ENCODE measurements at regions not wholly inside any gene's neighbourhood (a gene's known extent, or its start where the extent isn't known, plus 50 kb on each side); places are given as distances from the start of the nearest gene placed in this dataset.

DNA sequence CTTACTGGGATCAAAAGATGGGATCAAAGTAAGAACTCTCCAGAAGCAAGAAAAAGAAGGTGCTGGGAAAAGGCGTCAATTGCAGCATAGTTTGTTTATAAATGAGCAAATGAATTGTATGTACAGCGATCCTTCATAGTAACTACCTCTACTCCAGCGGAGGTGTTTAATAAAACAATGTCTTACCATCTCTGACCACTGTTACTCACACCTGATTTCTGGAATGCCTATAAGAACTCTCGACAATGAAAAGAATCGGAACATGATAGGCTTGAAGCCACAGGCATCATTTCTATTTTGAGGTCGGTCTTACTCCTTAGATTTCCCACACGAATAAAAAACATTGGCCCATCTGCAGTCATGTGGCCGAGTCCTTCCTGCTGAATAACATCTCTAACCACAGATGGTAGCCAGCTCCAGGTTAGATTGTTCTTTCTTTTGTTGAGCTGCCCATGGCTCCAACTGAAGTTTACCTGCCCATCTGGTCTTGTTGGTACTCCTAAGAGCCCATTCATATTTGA, 67.6 kb downstream of the CLDN34 start:
- Mint-ChIP-seq H3K27me3 (ENCODE audit: low read depth) (no peaks in the 10 kb centered on the region), H3K4me1 (no peaks in the 10 kb centered on the region), H3K27ac (ENCODE audit: unreplicated experiment) (no peak overlapping the region), H3K36me3 (ENCODE audit: low read depth) (peaks cover 2% of the 10 kb centered on the region), H3K9me3 (peaks cover 2% of the 10 kb centered on the region), H3K4me3 (no peak overlapping the region)
- no peak for DNase-seq (ENCODE audit: low read depth, low spot score)
- TF ChIP-seq, protein P1, sequence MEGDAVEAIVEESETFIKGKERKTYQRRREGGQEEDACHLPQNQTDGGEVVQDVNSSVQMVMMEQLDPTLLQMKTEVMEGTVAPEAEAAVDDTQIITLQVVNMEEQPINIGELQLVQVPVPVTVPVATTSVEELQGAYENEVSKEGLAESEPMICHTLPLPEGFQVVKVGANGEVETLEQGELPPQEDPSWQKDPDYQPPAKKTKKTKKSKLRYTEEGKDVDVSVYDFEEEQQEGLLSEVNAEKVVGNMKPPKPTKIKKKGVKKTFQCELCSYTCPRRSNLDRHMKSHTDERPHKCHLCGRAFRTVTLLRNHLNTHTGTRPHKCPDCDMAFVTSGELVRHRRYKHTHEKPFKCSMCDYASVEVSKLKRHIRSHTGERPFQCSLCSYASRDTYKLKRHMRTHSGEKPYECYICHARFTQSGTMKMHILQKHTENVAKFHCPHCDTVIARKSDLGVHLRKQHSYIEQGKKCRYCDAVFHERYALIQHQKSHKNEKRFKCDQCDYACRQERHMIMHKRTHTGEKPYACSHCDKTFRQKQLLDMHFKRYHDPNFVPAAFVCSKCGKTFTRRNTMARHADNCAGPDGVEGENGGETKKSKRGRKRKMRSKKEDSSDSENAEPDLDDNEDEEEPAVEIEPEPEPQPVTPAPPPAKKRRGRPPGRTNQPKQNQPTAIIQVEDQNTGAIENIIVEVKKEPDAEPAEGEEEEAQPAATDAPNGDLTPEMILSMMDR (conservative IDR thresholded peaks at IDR 0.05): no peak

DNA sequence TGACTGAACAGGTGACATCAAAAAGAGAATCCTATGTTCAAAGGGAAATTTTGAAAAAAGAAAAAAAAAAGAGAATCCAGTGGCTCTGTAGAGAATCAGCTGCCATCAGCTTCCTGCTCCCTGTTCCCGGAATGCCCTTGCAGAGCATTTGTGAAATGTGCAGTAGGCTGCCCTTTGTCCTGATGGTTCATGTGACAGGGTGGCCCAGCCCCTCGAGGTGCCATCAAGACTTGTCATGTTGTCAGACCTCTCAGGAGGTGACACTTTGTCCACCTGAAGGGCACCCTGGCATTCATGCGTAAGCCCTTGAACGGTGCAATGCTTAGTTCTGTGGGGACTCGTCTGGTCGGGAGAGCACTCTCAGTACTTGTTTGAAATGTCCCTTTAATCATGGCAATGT, 71.4 kb downstream of the CLDN34 start:
- H3K27ac Mint-ChIP-seq (ENCODE audit: unreplicated experiment): no peak overlapping the region
- H3K36me3 Mint-ChIP-seq (ENCODE audit: low read depth): no peaks in the 10 kb centered on the region
- no peak overlapping the region for H3K4me3 Mint-ChIP-seq
- DNase-seq (ENCODE audit: low read depth, low spot score): no peak
- H3K9me3 Mint-ChIP-seq: no peaks in the 10 kb centered on the region
- TF ChIP-seq, protein P1 (conservative IDR thresholded peaks at IDR 0.05): no peak
- no peaks in the 10 kb centered on the region for H3K4me1 Mint-ChIP-seq
- no peaks in the 10 kb centered on the region for H3K27me3 Mint-ChIP-seq (ENCODE audit: low read depth)

DNA sequence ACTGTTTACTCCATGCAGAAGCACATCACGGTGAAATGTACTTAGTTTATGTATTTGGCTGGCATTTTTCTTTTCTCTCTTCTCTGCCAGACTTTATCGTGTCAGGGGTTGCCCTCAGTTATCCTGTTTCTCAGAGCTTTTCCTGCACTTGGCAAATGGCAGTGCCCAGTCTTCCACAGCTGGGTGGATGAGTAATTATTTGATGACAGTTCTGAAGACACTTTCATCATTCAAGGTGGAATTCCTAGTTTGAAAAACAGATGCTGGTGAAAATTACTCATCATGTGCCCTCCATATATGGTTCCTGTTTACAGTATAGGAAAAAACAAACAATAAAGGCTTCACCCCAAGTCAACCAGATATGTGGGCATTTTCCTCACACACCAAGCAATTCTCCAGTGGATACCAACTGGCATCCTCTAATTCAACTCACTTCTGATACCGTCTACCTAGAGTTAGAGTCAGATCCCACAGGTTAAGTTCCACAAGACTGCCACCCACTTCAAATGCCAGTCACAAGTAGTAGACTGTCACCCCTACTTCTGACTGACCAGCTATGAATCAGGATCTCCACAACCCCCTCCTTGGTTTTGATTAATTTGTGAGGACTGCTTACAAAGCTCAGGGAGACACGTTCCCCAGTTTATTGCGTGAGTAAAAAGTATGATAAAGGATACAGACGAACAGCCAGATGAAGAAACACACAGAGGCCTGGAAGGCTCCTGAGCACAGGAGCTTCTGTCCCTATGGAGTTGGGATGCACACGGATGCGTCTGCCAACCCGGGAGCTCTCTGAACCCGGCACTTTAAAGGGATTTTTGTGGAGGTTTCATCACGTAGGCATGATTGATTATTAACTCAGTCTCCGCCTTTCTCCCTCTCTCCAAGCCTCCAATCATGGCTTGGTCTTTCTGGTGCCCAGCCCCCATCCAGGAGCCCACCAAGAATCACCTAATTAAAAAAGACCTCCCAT, 72.9 kb downstream of the CLDN34 start:
- no peak for DNase-seq (ENCODE audit: low read depth, low spot score)
- H3K27me3 Mint-ChIP-seq (ENCODE audit: low read depth): no peaks in the 10 kb centered on the region
- H3K4me1 Mint-ChIP-seq: no peaks in the 10 kb centered on the region
- no peak overlapping the region for H3K4me3 Mint-ChIP-seq
- TF ChIP-seq, protein P1 (conservative IDR thresholded peaks at IDR 0.05): no peak
- no peaks in the 10 kb centered on the region for H3K36me3 Mint-ChIP-seq (ENCODE audit: low read depth)
- no peak overlapping the region for H3K27ac Mint-ChIP-seq (ENCODE audit: unreplicated experiment)
- H3K9me3 Mint-ChIP-seq: no peaks in the 10 kb centered on the region

DNA sequence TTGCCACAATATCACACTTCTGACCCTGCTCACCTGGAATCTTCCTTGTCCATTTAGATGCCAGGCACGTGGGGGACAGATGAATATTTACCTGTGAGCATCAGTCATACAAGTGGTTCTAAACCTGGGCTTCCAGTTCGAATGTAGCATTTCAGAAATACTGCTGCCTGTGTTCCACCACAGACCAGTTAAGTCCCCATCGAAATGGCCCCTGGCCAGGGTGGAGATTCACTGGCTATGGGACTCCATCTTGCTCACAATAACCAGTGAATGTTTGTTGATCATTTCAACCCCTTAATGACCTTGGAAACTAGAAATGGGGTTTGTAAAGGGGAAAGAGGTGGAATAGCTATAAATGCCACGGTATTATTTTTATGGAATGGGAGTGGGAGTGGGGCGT, 73.8 kb downstream of the CLDN34 start:
- Mint-ChIP-seq H3K36me3 (ENCODE audit: low read depth) (no peaks in the 10 kb centered on the region), H3K27ac (ENCODE audit: unreplicated experiment) (no peak overlapping the region), H3K4me3 (no peak overlapping the region), H3K27me3 (ENCODE audit: low read depth) (no peaks in the 10 kb centered on the region), H3K4me1 (no peaks in the 10 kb centered on the region), H3K9me3 (no peaks in the 10 kb centered on the region)
- DNase-seq (ENCODE audit: low read depth, low spot score): no peak
- TF ChIP-seq, protein P1 (conservative IDR thresholded peaks at IDR 0.05): no peak

DNA sequence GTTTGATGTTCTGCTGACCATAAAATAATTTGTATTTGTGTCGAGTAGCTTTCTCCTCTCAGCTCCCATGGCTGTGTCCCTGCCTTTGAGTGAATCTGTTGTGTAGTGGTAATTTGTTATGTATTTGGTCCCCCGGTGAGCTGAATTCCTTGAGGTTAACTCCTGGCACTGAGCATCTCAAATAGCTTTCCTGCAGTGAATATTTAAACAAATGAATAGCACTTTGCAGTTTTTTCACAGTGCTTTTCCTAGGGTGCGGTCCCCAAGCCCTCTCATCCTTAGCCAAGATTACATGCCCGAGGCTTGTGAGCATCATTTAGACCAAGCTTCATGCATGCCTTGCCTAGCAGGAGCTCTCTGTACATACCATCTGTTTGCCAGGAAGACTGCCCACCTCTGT, 74.2 kb downstream of the CLDN34 start:
- no peak overlapping the region for H3K4me3 Mint-ChIP-seq
- H3K36me3 Mint-ChIP-seq (ENCODE audit: low read depth): no peaks in the 10 kb centered on the region
- H3K4me1 Mint-ChIP-seq: no peaks in the 10 kb centered on the region
- no peaks in the 10 kb centered on the region for H3K9me3 Mint-ChIP-seq
- H3K27ac Mint-ChIP-seq (ENCODE audit: unreplicated experiment): no peak overlapping the region
- H3K27me3 Mint-ChIP-seq (ENCODE audit: low read depth): no peaks in the 10 kb centered on the region
- no peak for DNase-seq (ENCODE audit: low read depth, low spot score)
- TF ChIP-seq, protein P1 (conservative IDR thresholded peaks at IDR 0.05): no peak

Data from neural crest cell (in vitro differentiated cells).